ENCODE measurements at regions not wholly inside any gene's neighbourhood (a gene's known extent, or its start where the extent isn't known, plus 50 kb on each side); places are given as distances from the start of the nearest gene placed in this dataset.

GRCh38 chr15:92565351-92566125 lies 90.0 kb downstream of the FAM174B start:
- no peak for DNase-seq

DNA sequence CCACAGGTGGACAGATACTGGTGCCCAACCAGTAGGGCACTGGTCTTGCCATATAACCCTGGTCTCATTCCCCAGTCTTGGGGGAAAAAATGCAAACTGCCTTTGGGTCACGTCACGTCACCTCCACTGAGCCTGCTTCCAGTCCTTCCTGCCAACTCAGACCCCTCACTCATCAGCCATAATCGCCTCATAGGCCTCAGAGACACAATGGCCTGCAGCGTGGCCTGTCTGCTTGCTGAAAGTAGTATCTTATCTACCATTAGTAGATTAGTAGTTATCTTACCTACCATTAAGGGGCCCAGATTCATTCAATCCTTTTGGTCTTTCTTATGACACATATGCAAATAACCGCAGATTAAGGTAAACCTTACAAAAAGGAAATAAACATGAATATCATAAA lies 93.8 kb downstream of the FAM174B start:
- DNase-seq = no peak

GRCh38 chr15:92553317-92553716 lies 102.3 kb downstream of the FAM174B start:
- no peak for DNase-seq

- DNase-seq = no peak
These were observed 109.6 kb downstream of the FAM174B start for GRCh38 chr15:92545996-92546395.

DNA sequence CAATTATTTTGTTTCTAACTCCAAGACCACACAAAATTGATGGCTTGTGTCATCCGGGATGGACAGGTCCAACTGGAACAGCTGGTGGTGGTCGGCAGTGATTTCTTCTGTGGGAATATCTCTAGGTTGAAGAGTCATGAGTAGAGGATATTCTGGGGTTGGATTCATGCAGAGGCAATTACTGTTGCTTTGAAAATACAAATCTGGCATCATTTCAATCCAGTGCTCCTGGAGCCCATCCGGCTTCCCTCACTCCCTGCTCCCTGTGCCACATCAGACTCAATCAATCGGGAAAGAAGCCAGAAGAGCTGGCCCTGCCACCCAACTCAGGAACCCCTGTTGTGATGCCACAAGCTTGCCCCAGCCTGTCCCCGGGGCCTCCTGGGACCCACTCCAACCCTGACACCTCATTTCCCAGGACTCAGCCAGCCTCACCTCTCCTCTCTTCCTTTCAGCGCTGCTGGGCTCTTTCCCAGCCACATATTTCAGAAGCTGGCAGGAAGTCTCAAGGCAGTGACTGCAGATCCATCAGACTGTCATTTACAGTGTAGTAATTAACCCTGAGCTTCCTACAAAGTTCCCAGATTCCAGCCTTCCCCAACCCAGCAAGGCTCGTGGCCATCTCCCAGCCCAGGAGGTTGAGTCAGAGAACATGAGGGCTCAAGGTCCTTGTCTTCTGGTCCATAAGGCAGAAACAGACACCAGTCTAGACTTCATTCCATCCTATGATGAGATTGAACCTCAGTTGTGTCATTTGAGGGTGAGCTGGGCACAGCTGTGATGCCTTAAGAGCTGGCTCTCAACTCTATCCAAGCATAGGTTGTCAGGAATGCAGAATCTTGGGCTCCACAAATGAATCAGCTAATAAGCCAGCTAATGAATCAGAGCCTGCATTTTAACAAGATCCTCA lies 114.0 kb downstream of the FAM174B start:
- no peak for DNase-seq

- no peak for DNase-seq
These were observed 117.5 kb downstream of the FAM174B start for GRCh38 chr15:92538115-92538514.

GRCh38 chr15:92533298-92533697 lies 122.3 kb downstream of the FAM174B start:
- DNase-seq = no peak

- no peak for DNase-seq
These were observed 124.2 kb downstream of the FAM174B start for GRCh38 chr15:92531406-92531805.

- no peak for DNase-seq
These were observed 126.8 kb downstream of the FAM174B start for GRCh38 chr15:92528736-92529135.

DNA sequence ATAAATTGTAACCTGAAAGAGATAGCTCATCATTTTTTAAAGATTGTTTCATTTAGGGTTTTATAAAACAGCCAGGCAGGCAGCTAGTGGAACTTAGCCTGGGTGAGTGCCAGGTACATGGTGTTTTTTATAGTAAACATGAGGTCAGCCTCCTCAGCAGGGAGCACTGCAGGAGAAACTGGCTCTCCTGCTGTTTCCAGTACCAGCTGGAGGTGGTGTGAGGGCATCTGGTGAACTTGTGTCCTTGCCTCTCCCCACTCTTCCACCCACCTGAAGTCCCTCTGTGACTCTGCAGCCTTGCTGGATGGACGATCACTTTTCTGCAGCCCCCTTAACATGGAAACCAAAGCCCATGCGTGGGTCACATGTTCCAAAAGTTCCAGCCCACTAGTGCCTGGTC lies 128.4 kb downstream of the FAM174B start:
- no peak for DNase-seq

GRCh38 chr15:92525758-92526245 lies 129.8 kb downstream of the FAM174B start:
- DNase-seq = no peak

DNA sequence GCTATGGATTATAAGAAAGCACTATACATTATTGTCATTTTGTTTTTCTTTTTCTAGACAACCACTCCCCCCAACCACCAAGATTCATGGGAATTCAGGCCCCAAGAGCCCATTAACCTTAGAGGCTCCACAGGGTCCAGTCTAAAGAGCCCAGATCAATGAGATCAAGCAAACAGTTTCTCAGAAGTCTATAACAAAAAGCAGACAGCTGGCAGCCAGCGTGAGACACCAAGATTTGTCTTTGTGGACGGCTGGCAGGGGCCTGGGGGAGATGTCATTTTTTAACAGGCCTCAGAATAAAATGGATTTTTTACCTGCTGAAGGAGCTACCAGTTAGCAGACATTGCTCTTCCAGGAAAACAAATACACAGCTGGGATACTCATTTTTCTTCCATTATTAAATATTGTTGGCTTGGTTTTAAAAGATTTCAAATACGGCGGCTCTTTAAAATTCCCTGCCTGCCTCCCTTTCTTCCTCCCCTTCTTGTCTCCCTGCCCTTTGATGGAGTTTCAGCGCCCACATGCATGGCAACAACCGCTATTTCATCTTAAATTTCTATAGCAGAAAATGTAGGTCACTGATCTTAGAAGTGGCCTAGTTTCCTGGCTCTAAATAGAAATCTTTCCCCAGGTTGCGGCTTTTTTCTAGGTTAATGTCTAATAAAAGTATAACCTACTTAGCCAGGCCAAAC lies 130.6 kb downstream of the FAM174B start:
- DNase-seq = no peak

DNA sequence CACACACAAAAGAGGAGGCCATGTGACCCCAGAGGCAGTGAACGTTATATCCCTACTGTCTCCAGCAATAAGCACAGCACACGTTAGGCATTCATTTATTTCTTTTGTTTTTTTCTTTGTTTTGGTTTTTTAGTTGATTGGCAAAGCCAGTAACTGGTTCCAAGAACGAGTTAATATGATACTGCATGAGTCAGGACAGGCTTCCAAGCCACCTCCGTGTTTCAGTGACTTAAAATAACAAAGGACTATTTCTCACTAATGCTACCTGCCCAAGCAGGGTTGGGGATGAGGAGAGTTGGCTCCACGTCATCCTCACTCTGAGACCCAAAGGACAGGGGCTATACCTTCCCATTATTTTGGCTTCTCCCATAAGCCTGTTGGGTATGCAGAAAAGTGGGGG lies 130.5 kb downstream of the ST8SIA2 start:
- no peak for DNase-seq

GRCh38 chr15:92523176-92523575 lies 129.5 kb downstream of the ST8SIA2 start:
- no peak for DNase-seq

GRCh38 chr15:92521624-92522008 lies 127.9 kb downstream of the ST8SIA2 start:
- DNase-seq = peak; percentile 7

DNA sequence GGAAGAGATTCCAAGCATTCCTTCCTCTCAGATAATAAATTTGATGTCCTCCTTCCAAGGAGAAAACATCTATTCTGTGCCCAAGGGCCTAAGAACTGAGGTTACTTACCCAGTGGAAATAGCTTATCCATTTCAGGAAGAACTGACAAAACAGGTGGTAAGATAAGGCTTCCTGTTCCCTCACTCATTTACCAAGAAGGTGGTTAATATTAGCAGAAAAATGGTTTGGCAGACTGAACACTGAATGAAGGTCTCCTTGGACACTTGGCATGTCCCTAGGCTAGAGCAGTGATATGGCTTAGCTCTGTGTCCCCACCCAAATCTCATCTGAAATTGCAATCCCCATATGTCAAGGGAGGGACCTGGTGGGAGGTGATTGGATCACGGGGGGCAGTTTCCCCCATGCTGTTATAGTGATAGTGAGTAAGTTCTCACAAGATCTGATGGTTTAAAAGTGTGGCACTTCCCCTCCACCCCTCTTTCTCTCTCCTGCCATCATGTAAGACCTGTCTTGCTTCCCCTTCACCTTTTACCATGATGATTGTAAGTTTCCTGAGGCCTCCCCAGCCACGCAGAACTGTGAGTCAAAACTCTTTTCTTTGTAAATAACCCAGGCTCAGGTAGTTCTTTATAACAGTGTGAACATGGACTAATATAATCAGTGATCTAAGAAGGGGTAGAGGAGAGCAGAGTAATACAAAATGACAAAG lies 127.4 kb downstream of the ST8SIA2 start:
- DNase-seq = no peak

- DNase-seq = no peak
These were observed 126.0 kb downstream of the ST8SIA2 start for GRCh38 chr15:92519709-92520108.

Data from effector CD8-positive, alpha-beta T cell (primary cell).